ENCODE measurements at regions not wholly inside any gene's neighbourhood (a gene's known extent, or its start where the extent isn't known, plus 50 kb on each side); places are given as distances from the start of the nearest gene placed in this dataset.

DNA sequence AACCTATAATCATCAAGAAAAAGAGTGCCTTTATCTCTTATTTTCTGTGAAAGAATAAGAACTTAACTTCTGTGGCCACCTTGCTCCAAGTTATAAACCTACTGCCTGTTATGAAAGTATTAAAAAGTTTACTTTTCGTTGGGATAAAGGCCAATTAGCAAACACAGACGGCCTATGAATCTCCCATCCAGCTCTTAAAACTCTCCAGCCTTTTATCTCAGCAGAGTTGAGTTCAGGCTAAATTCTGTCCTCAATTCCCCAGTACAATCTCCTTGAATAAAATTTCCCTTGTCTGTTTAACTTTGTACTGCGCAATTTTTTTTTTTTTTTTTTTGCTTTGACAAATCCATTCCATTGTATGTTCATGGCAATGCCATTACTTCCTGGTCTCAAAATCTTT is 1058.4 kb downstream of the SLITRK5 start:
- H3K27ac ChIP-seq, result no peak overlapping the region
- TF ChIP-seq POLR2AphosphoS2 (conservative IDR thresholded peaks at IDR 0.05; ENCODE audit: low read length) (no peak), RAD21 (conservative IDR thresholded peaks at IDR 0.05 in 1 of 2, IDR thresholded peaks at IDR 0.05 in 1 of 2) (no peak), POLR2A (IDR thresholded peaks at IDR 0.05; ENCODE audit: low read length) (no peak), HEYL (CRISPR knock-in tag; IDR thresholded peaks at IDR 0.05) (no peak), EP300 (IDR thresholded peaks at IDR 0.05) (no peak)
- TF ChIP-seq, protein P1, sequence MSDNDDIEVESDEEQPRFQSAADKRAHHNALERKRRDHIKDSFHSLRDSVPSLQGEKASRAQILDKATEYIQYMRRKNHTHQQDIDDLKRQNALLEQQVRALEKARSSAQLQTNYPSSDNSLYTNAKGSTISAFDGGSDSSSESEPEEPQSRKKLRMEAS (IDR thresholded peaks at IDR 0.05), result no peak
- TF ChIP-seq, protein P2, sequence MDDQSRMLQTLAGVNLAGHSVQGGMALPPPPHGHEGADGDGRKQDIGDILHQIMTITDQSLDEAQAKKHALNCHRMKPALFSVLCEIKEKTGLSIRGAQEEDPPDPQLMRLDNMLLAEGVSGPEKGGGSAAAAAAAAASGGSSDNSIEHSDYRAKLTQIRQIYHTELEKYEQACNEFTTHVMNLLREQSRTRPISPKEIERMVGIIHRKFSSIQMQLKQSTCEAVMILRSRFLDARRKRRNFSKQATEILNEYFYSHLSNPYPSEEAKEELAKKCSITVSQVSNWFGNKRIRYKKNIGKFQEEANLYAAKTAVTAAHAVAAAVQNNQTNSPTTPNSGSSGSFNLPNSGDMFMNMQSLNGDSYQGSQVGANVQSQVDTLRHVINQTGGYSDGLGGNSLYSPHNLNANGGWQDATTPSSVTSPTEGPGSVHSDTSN (IDR thresholded peaks at IDR 0.05), result no peak
- ATAC-seq (no peak), DNase-seq (ENCODE audit: low read depth in 1 of 2, low spot score in 1 of 2) (no peak), FAIRE-seq (no peak)
- ChIA-PET CTCF (no interaction called here), POLR2A (no interaction called here)
- WGBS (ENCODE audit: missing lambda C conversion rate), result 38% methylated on average over 3 of the region's 3 CpGs
- no peak overlapping the region for H3K4me3 ChIP-seq
- H3K4me1 ChIP-seq, result no peaks in the 10 kb centered on the region
- no peaks in the 10 kb centered on the region for H3K9me3 ChIP-seq
- H3K4me2 ChIP-seq, result no peak overlapping the region

DNA sequence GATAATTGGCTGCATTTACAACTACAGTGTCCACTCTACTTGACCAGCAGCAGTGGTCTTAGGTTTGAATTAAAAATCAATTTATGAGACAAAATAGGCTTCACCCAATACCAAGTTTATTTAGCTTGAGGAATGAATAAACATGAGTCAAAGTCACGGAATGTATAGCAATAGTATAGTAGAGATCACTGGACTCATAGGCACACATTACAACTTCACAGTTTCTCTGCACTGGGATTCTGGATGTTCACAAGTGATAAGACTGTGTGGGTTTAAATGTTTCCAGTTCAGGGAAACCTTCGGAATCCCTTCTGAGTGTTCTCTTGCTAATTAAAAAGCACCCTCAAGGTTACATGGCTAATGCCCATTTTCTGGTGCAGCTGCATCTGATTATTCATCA is 1064.9 kb downstream of the SLITRK5 start:
- DNase-seq (ENCODE audit: low read depth in 1 of 2, low spot score in 1 of 2) (no peak), FAIRE-seq (no peak), ATAC-seq (no peak)
- Histone ChIP-seq H3K4me1 (no peaks in the 10 kb centered on the region), H3K4me3 (no peak overlapping the region), H3K27ac (no peak overlapping the region), H3K9me3 (no peaks in the 10 kb centered on the region), H3K4me2 (no peak overlapping the region)
- ChIA-PET POLR2A (no interaction called here), CTCF (no interaction called here)
- WGBS (ENCODE audit: missing lambda C conversion rate), result 26% methylated on average over 2 of the region's 2 CpGs
- TF ChIP-seq EHMT2 (IDR thresholded peaks at IDR 0.05; ENCODE audit: low read depth) (no peak), RCOR1 (IDR thresholded peaks at IDR 0.05; ENCODE audit: low read depth, low read length) (no peak), MAFK (IDR thresholded peaks at IDR 0.05; ENCODE audit: partially characterized antibody) (no peak), CHD4 (IDR thresholded peaks at IDR 0.05; ENCODE audit: borderline replicate concordance) (no peak), CBX2 (IDR thresholded peaks at IDR 0.05; ENCODE audit: borderline replicate concordance, low read depth) (no peak)
- TF ChIP-seq, protein P1 (IDR thresholded peaks at IDR 0.05), result no peak

DNA sequence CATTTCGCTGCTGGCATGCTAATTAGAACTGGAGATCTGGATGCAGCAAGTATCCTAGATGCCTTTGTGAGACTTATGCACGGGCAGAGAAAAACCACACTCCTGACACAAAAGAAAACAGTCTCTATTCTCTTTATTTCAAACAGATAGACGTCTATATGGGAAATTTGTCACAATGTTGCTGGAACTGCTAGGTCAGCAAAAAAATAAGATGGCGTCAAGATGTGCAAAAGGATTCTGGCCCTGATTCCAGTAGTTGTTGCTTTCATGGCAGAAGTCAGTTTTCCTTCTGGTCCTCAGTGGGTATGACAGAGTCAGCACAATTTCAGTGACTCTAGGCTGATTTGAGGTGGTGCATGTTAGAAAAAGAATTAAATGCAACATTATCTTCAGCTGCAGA is 1068.0 kb downstream of the SLITRK5 start:
- Histone ChIP-seq H3K4me1 (no peaks in the 10 kb centered on the region), H3K4me2 (no peak overlapping the region), H3K9me3 (no peaks in the 10 kb centered on the region), H3K27ac (no peak overlapping the region), H3K4me3 (no peak overlapping the region)
- CTCF ChIA-PET, result interaction anchor here (1.1 kb wide), 1 partner anchor 13 kb away, joined by 3 read pairs; no protein-coding TSS in a partner anchor
- TF ChIP-seq NPAS2 (CRISPR knock-in tag; IDR thresholded peaks at IDR 0.05; ENCODE audit: borderline replicate concordance) (no peak), MAFK (IDR thresholded peaks at IDR 0.05; ENCODE audit: partially characterized antibody) (peak; percentile 89)
- WGBS (ENCODE audit: missing lambda C conversion rate), result 39% methylated on average over 4 of the region's 4 CpGs
- POLR2A ChIA-PET, result no interaction called here
- DNase-seq (ENCODE audit: low read depth in 1 of 2, low spot score in 1 of 2) (no peak), FAIRE-seq (no peak), ATAC-seq (no peak)

DNA sequence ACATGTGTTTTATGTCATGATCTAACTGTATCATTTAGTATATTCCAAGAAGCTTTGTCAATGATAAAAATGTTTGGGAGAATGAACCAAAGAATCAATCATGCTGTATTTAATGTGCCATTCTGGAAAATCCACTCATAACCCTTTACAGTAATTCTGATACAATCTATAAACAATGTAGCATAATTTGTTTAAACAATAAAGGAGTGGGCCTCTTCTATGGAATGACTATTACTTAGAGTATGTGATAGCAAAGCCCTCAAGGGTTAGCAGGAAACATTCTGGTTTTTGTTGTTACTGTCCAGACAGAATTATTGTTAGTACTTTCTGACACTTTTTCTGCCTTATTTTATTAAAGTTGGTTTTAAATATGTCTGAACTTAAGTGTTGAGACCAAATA is 1073.1 kb downstream of the SLITRK5 start:
- ChIA-PET POLR2A (no interaction called here), CTCF (no interaction called here)
- no peak overlapping the region for H3K4me3 ChIP-seq
- DNase-seq (ENCODE audit: low read depth in 1 of 2, low spot score in 1 of 2) (no peak), ATAC-seq (no peak), FAIRE-seq (no peak)
- no peak overlapping the region for H3K4me2 ChIP-seq
- TF ChIP-seq TP53 (CRISPR knock-in tag; IDR thresholded peaks at IDR 0.05) (no peak), JUN (IDR thresholded peaks at IDR 0.05) (no peak), TFCP2L1 (CRISPR knock-in tag; IDR thresholded peaks at IDR 0.05) (no peak), SMC3 (IDR thresholded peaks at IDR 0.05) (no peak)
- H3K4me1 ChIP-seq, result no peaks in the 10 kb centered on the region
- H3K27ac ChIP-seq, result no peak overlapping the region
- no peaks in the 10 kb centered on the region for H3K9me3 ChIP-seq

DNA sequence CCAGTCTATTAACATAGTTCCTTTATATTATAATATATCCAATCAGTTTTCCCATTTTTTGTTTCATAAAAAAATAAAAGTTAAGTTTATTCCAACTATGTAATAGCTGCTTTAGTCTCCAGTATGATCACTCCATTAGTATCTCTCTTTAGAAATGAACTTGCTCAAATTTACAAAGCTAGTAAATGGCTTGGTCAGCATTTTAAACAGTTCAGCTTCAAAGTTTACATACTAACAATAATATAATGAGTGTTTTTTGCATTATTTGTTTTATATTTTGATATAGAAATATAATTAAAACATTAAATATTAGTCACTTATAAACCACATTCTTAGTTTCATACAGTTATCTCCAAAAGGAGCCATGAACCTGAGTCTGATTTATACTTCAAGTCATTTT is 1073.8 kb downstream of the SLITRK5 start:
- DNase-seq (ENCODE audit: low read depth in 1 of 2, low spot score in 1 of 2) (no peak), FAIRE-seq (no peak), ATAC-seq (no peak)
- H3K4me2 ChIP-seq, result no peak overlapping the region
- H3K27ac ChIP-seq, result no peak overlapping the region
- ChIA-PET POLR2A (no interaction called here), CTCF (no interaction called here)
- no peak overlapping the region for H3K4me3 ChIP-seq
- no peaks in the 10 kb centered on the region for H3K4me1 ChIP-seq
- peak; percentile 23 for TF ChIP-seq MAFK (IDR thresholded peaks at IDR 0.05; ENCODE audit: partially characterized antibody)
- TF ChIP-seq RFX5 (IDR thresholded peaks at IDR 0.05), result no peak
- TF ChIP-seq HOXA7 (CRISPR knock-in tag; IDR thresholded peaks at IDR 0.05), result no peak
- TF ChIP-seq KDM5A (IDR thresholded peaks at IDR 0.05), result no peak
- no peak for TF ChIP-seq ZC3H11A (IDR thresholded peaks at IDR 0.05)
- no peak for TF ChIP-seq FOSB (CRISPR knock-in tag; IDR thresholded peaks at IDR 0.05)
- H3K9me3 ChIP-seq, result no peaks in the 10 kb centered on the region
